ENCODE measurements at regions not wholly inside any gene's neighbourhood (a gene's known extent, or its start where the extent isn't known, plus 50 kb on each side); places are given as distances from the start of the nearest gene placed in this dataset.

DNA sequence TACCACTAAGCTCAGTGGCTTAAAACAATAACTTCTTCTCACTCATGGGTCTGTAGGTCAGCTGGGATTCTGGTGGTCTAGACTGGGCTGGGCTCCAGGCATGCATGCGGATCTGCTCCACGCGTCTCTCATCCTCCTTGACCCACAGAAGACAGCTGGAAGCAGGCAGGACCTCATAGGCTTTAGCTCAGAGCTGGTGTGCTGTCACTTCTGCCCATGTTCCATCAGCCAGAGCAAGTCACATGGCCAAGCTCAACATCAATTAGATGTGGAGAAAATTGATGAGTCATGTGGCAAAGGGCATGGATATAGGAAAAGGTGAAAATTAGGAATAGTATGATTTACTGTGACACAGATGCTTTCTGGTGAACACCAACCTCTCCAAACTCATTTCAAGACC is 57.4 kb upstream of the PSMF1 start:
- H3K27ac ChIP-seq (ENCODE audit: low read depth, low read length): no peak overlapping the region
- no peak overlapping the region for H2BK120ac ChIP-seq (ENCODE audit: low read depth, low read length)
- peaks cover 1% of the 10 kb centered on the region for H3K4me1 ChIP-seq (ENCODE audit: control insufficient read depth, low read depth, low read length)
- H3K27me3 ChIP-seq (ENCODE audit: insufficient read depth, low read length, poor library complexity): no peaks in the 10 kb centered on the region
- no peaks in the 10 kb centered on the region for H3K79me1 ChIP-seq (ENCODE audit: low read length)
- H3K23ac ChIP-seq (ENCODE audit: low read length): no peak overlapping the region
- H3K4me2 ChIP-seq (ENCODE audit: low read length): no peak overlapping the region
- H2BK15ac ChIP-seq (replicated peaks; ENCODE audit: low read depth): no peak overlapping the region
- H3K18ac ChIP-seq (ENCODE audit: low read length): no peak overlapping the region
- H3K79me2 ChIP-seq (ENCODE audit: control insufficient read depth, insufficient read depth, low read length): no peaks in the 10 kb centered on the region
- WGBS (ENCODE audit: extremely low coverage, insufficient coverage, low lambda C conversion rate): no CpG with 5 or more reads among the region's 3 CpGs
- no peak overlapping the region for H3K4me3 ChIP-seq (ENCODE audit: low read length)
- H4K8ac ChIP-seq (ENCODE audit: low read depth, low read length): no peak overlapping the region
- no peak overlapping the region for H2BK5ac ChIP-seq (ENCODE audit: low read length)
- H4K5ac ChIP-seq (ENCODE audit: low read length): no peak overlapping the region
- H3K36me3 ChIP-seq (ENCODE audit: control insufficient read depth, insufficient read depth, low read length): no peaks in the 10 kb centered on the region
- no peak overlapping the region for H2AK5ac ChIP-seq (ENCODE audit: low read length)
- H3K56ac ChIP-seq (ENCODE audit: low read length): no peak overlapping the region
- no peak overlapping the region for H3K4ac ChIP-seq (ENCODE audit: low read depth, low read length)
- peak; percentile 6 for DNase-seq
- no peak overlapping the region for H3K9ac ChIP-seq (ENCODE audit: low read length)

DNA sequence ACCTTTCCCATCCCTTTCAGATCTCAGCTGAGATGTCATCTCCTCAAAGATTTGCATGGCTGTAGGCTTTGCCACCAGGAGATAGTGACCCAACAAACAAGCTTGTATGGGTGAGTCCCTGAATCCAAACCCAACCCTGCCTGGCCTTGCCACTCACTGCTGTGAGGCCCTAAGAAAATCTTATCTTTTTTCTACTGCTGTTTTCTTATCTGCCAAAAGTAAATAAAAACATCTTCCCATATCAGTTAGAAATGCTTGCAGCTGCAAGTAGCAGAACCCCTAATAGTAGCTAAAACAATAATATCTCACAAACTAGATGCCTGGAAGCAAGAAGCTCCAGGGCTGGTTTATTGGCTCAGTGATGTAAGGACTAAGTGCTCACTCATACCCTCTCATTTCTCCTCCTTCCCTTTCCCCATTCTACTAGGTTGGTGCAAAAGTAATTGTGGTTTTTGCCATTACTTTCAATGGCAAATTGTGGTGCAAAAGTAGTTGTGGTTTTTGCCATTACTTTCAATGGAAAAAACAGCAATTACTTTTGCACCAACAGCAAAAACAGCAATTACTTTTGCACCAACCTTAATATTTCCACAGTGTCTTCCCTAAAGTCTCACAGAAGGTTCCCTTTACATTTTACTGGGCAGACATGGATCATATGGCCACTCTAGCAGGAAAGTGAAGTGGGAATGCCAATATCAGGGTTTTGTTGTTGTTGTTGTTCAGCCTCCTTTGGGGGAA is 56.7 kb upstream of the PSMF1 start:
- Histone ChIP-seq H3K4me3 (ENCODE audit: low read length) (no peak overlapping the region), H4K8ac (ENCODE audit: low read depth, low read length) (no peak overlapping the region), H4K5ac (ENCODE audit: low read length) (no peak overlapping the region), H3K4me2 (ENCODE audit: low read length) (no peak overlapping the region), H3K56ac (ENCODE audit: low read length) (no peak overlapping the region), H3K27ac (ENCODE audit: low read depth, low read length) (no peak overlapping the region), H3K79me2 (ENCODE audit: control insufficient read depth, insufficient read depth, low read length) (no peaks in the 10 kb centered on the region), H3K9ac (ENCODE audit: low read length) (no peak overlapping the region), H2BK120ac (ENCODE audit: low read depth, low read length) (no peak overlapping the region), H3K27me3 (ENCODE audit: insufficient read depth, low read length, poor library complexity) (no peaks in the 10 kb centered on the region), H3K23ac (ENCODE audit: low read length) (no peak overlapping the region), H2BK15ac (replicated peaks; ENCODE audit: low read depth) (no peak overlapping the region), H3K36me3 (ENCODE audit: control insufficient read depth, insufficient read depth, low read length) (no peaks in the 10 kb centered on the region), H2AK5ac (ENCODE audit: low read length) (no peak overlapping the region), H3K79me1 (ENCODE audit: low read length) (no peaks in the 10 kb centered on the region), H2BK5ac (ENCODE audit: low read length) (no peak overlapping the region), H3K18ac (ENCODE audit: low read length) (no peak overlapping the region), H3K4me1 (ENCODE audit: control insufficient read depth, low read depth, low read length) (peaks cover 1% of the 10 kb centered on the region), H3K4ac (ENCODE audit: low read depth, low read length) (no peak overlapping the region)
- DNase-seq: peak; percentile 55

GRCh38 chr20:1062334-1063010 is 55.9 kb upstream of the PSMF1 start:
- Histone ChIP-seq H3K23ac (ENCODE audit: low read length) (no peak overlapping the region), H4K5ac (ENCODE audit: low read length) (no peak overlapping the region), H3K79me2 (ENCODE audit: control insufficient read depth, insufficient read depth, low read length) (no peaks in the 10 kb centered on the region), H2AK5ac (ENCODE audit: low read length) (no peak overlapping the region), H3K4ac (ENCODE audit: low read depth, low read length) (no peak overlapping the region), H3K79me1 (ENCODE audit: low read length) (no peaks in the 10 kb centered on the region), H3K36me3 (ENCODE audit: control insufficient read depth, insufficient read depth, low read length) (no peaks in the 10 kb centered on the region), H3K27me3 (ENCODE audit: insufficient read depth, low read length, poor library complexity) (no peaks in the 10 kb centered on the region), H3K18ac (ENCODE audit: low read length) (no peak overlapping the region), H3K4me2 (ENCODE audit: low read length) (no peak overlapping the region), H2BK5ac (ENCODE audit: low read length) (no peak overlapping the region), H2BK120ac (ENCODE audit: low read depth, low read length) (no peak overlapping the region), H3K27ac (ENCODE audit: low read depth, low read length) (no peak overlapping the region), H3K4me1 (ENCODE audit: control insufficient read depth, low read depth, low read length) (peaks cover 1% of the 10 kb centered on the region), H2BK15ac (replicated peaks; ENCODE audit: low read depth) (no peak overlapping the region), H3K4me3 (ENCODE audit: low read length) (no peak overlapping the region), H3K56ac (ENCODE audit: low read length) (no peak overlapping the region), H4K8ac (ENCODE audit: low read depth, low read length) (no peak overlapping the region), H3K9ac (ENCODE audit: low read length) (no peak overlapping the region)
- no CpG with 5 or more reads among the region's 6 CpGs for WGBS (ENCODE audit: extremely low coverage, insufficient coverage, low lambda C conversion rate)
- DNase-seq: peak; percentile 44

All from mesendoderm (in vitro differentiated cells).